ENCODE measurements at regions not wholly inside any gene's neighbourhood (a gene's known extent, or its start where the extent isn't known, plus 50 kb on each side); places are given as distances from the start of the nearest gene placed in this dataset.

DNA sequence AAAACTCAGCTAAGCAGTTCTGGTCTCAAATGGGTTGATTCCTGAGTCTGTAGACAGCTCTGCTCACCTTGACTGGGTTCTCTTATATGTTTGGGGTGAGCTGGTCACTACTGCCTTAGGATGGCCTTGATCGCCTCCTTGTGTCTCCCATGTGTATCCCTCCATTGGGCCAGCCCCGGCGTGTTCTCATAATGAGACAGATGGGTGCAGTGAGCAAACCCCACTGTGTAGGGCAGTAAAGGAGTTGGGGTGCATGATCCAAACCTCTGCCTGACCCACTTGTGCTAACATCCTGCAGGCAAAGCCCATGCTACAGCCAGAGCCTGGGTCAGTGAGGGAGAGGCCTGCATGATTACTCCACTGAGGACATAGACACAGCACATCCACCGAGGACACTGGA lies 657.6 kb downstream of the BRD1 start:
- TF ChIP-seq, protein P1, sequence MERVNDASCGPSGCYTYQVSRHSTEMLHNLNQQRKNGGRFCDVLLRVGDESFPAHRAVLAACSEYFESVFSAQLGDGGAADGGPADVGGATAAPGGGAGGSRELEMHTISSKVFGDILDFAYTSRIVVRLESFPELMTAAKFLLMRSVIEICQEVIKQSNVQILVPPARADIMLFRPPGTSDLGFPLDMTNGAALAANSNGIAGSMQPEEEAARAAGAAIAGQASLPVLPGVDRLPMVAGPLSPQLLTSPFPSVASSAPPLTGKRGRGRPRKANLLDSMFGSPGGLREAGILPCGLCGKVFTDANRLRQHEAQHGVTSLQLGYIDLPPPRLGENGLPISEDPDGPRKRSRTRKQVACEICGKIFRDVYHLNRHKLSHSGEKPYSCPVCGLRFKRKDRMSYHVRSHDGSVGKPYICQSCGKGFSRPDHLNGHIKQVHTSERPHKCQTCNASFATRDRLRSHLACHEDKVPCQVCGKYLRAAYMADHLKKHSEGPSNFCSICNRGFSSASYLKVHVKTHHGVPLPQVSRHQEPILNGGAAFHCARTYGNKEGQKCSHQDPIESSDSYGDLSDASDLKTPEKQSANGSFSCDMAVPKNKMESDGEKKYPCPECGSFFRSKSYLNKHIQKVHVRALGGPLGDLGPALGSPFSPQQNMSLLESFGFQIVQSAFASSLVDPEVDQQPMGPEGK (CRISPR knock-in tag; IDR thresholded peaks at IDR 0.05; ENCODE audit: borderline replicate concordance) = no peak
- no peak for TF ChIP-seq ZNF70 (CRISPR knock-in tag; IDR thresholded peaks at IDR 0.05)
- TF ChIP-seq, protein P2, sequence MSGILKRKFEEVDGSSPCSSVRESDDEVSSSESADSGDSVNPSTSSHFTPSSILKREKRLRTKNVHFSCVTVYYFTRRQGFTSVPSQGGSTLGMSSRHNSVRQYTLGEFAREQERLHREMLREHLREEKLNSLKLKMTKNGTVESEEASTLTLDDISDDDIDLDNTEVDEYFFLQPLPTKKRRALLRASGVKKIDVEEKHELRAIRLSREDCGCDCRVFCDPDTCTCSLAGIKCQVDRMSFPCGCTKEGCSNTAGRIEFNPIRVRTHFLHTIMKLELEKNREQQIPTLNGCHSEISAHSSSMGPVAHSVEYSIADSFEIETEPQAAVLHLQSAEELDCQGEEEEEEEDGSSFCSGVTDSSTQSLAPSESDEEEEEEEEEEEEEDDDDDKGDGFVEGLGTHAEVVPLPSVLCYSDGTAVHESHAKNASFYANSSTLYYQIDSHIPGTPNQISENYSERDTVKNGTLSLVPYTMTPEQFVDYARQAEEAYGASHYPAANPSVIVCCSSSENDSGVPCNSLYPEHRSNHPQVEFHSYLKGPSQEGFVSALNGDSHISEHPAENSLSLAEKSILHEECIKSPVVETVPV (CRISPR knock-in tag; IDR thresholded peaks at IDR 0.05) = no peak

Data from SK-N-SH treated with all-trans-retinoic acid at 6 μM for 48 hours (cell line).